DOHH2 (cell line): ENCODE measurements at regions not wholly inside any gene's neighbourhood (a gene's known extent, or its start where the extent isn't known, plus 50 kb on each side); places are given as distances from the start of the nearest gene placed in this dataset.

Source experiments
- H3F3A ChIP-seq: fragments of 200-600 bp; sonication (generic), shearing (Covaris generic); 2 replicates; pipeline ENCODE4 v1.6.0; 2016; ENCODE audit warnings: antibody characterized with exemption, mild to moderate bottlenecking; ENCODE audit not compliant: control insufficient read depth, insufficient read depth
- H3K27ac ChIP-seq: fragments of 200-600 bp; sonication (generic); 2 replicates; pipeline ENCODE4 v1.5.1; 2014; ENCODE audit warnings: low read depth, mild to moderate bottlenecking, low read length, moderate library complexity
- H3K27me3 ChIP-seq: fragments of 200-600 bp; sonication (generic); 2 replicates; pipeline ENCODE4 v1.6.1; 2014; ENCODE audit warnings: mild to moderate bottlenecking, low read length, mixed read lengths; ENCODE audit not compliant: control insufficient read depth
- H3K36me3 ChIP-seq: fragments of 200-600 bp; sonication (generic); 2 replicates; pipeline ENCODE4 v1.6.1; 2014; ENCODE audit warnings: mild to moderate bottlenecking, low read length, moderate library complexity, mixed read lengths; ENCODE audit not compliant: control insufficient read depth
- H3K4me1 ChIP-seq: fragments of 200-600 bp; sonication (generic); 2 replicates; pipeline ENCODE4 v1.6.1; 2014; ENCODE audit warnings: mild to moderate bottlenecking, low read length, mixed read lengths; ENCODE audit not compliant: control insufficient read depth
- H3K4me2 ChIP-seq: fragments of 200-600 bp; sonication (generic); 2 replicates; pipeline ENCODE4 v1.6.0; 2014; ENCODE audit warnings: mild to moderate bottlenecking, low read length, moderate library complexity
- H3K4me3 ChIP-seq: fragments of 200-600 bp; sonication (generic); 2 replicates; pipeline ENCODE4 v1.5.1; 2014; ENCODE audit warnings: mild to moderate bottlenecking, low read length, mixed read lengths
- H3K79me2 ChIP-seq: fragments of 200-600 bp; sonication (generic); 2 replicates; pipeline ENCODE4 v1.6.1; 2014; ENCODE audit warnings: mild to moderate bottlenecking, low read length, mixed read lengths; ENCODE audit not compliant: control insufficient read depth
- H3K9me2 ChIP-seq: fragments of 200-600 bp; sonication (generic); replicated peaks from 2 replicates; pipeline ENCODE4 v1.6.1; 2014; ENCODE audit warnings: mild to moderate bottlenecking, low read length, mixed read lengths; ENCODE audit not compliant: control insufficient read depth
- H3K9me3 ChIP-seq: fragments of 200-600 bp; sonication (generic); 2 replicates; pipeline ENCODE4 v1.6.1; 2014; ENCODE audit warnings: antibody characterized with exemption, low read length, mixed read lengths; ENCODE audit not compliant: control insufficient read depth, insufficient read depth
- H4K20me1 ChIP-seq: fragments of 200-600 bp; sonication (generic); 2 replicates; pipeline ENCODE4 v1.6.0; 2014; ENCODE audit warnings: low read depth, mild to moderate bottlenecking, antibody characterized with exemption, low read length, moderate library complexity; ENCODE audit not compliant: control insufficient read depth, insufficient read depth
- EZH2phosphoT487 ChIP-seq: fragments of 200-600 bp; sonication (generic); IDR thresholded peaks from 2 replicates; pipeline ENCODE4 v1.6.1; 2017; ENCODE audit warnings: borderline replicate concordance, mild to moderate bottlenecking, antibody characterized with exemption, low read length, moderate library complexity, mixed read lengths
- TF ChIP-seq, protein P1 (sequence below): fragments of 200-600 bp; sonication (generic); IDR thresholded peaks from one replicate; pipeline ENCODE4 v1.5.1; 2014; ENCODE audit warnings: antibody characterized with exemption, mild to moderate bottlenecking, low read depth, low read length; ENCODE audit not compliant: poor library complexity, severe bottlenecking

GRCh38 chr5:142206801-142207200 is 98.2 kb downstream of the NDFIP1 start:
- no peaks in the 10 kb centered on the region for H3F3A ChIP-seq
- H3K9me3 ChIP-seq: no peaks in the 10 kb centered on the region
- H3K36me3 ChIP-seq: no peaks in the 10 kb centered on the region
- TF ChIP-seq, protein P1, sequence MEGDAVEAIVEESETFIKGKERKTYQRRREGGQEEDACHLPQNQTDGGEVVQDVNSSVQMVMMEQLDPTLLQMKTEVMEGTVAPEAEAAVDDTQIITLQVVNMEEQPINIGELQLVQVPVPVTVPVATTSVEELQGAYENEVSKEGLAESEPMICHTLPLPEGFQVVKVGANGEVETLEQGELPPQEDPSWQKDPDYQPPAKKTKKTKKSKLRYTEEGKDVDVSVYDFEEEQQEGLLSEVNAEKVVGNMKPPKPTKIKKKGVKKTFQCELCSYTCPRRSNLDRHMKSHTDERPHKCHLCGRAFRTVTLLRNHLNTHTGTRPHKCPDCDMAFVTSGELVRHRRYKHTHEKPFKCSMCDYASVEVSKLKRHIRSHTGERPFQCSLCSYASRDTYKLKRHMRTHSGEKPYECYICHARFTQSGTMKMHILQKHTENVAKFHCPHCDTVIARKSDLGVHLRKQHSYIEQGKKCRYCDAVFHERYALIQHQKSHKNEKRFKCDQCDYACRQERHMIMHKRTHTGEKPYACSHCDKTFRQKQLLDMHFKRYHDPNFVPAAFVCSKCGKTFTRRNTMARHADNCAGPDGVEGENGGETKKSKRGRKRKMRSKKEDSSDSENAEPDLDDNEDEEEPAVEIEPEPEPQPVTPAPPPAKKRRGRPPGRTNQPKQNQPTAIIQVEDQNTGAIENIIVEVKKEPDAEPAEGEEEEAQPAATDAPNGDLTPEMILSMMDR: peak; percentile 14
- no peak for TF ChIP-seq EZH2phosphoT487
- no peak overlapping the region for H3K4me2 ChIP-seq
- H3K27ac ChIP-seq: no peak overlapping the region
- H3K4me3 ChIP-seq: no peak overlapping the region
- H4K20me1 ChIP-seq: no peaks in the 10 kb centered on the region
- H3K9me2 ChIP-seq: no peaks in the 10 kb centered on the region
- H3K79me2 ChIP-seq: no peaks in the 10 kb centered on the region
- H3K27me3 ChIP-seq: peaks cover 7% of the 10 kb centered on the region
- H3K4me1 ChIP-seq: no peaks in the 10 kb centered on the region

DNA sequence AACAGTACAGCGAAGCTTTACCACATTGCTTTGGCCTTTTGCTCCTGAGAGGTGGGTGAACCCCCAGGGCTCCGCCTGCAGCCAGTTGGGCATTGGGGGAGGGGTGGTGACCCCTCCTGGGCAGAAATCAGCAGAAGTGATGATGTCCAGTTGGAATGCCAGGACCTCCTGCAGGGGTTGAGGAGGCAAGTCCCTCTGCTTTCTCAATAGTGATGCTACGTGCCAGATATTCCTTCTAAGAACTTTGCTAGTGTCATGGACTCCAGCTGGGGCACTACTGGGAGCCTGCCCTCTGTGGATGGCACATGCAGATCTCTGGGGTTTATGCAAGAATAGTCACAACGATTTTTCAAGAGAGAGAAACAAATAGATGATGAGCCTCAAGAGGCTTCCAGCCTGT is 95.6 kb downstream of the NDFIP1 start:
- no peaks in the 10 kb centered on the region for H4K20me1 ChIP-seq
- H3K4me1 ChIP-seq: no peaks in the 10 kb centered on the region
- no peak overlapping the region for H3K4me3 ChIP-seq
- H3K27ac ChIP-seq: no peak overlapping the region
- no peak overlapping the region for H3K4me2 ChIP-seq
- TF ChIP-seq, protein P1: no peak
- no peak for TF ChIP-seq EZH2phosphoT487
- no peaks in the 10 kb centered on the region for H3K9me3 ChIP-seq
- H3K36me3 ChIP-seq: no peaks in the 10 kb centered on the region
- no peaks in the 10 kb centered on the region for H3K79me2 ChIP-seq
- no peaks in the 10 kb centered on the region for H3F3A ChIP-seq
- H3K9me2 ChIP-seq: no peaks in the 10 kb centered on the region
- H3K27me3 ChIP-seq: peaks cover 10% of the 10 kb centered on the region
